Lung microvascular endothelial cell (primary cell): ENCODE measurements at regions not wholly inside any gene's neighbourhood (a gene's known extent, or its start where the extent isn't known, plus 50 kb on each side); places are given as distances from the start of the nearest gene placed in this dataset.

ENCODE experiments used
- DNase-seq, 2 donors: peaks; one replicate each; pipeline versions ENCODE4 v3.0.0 to v3.0.0-alpha.2; 2010; ENCODE audit warnings: low read depth in 2 of 2

DNA sequence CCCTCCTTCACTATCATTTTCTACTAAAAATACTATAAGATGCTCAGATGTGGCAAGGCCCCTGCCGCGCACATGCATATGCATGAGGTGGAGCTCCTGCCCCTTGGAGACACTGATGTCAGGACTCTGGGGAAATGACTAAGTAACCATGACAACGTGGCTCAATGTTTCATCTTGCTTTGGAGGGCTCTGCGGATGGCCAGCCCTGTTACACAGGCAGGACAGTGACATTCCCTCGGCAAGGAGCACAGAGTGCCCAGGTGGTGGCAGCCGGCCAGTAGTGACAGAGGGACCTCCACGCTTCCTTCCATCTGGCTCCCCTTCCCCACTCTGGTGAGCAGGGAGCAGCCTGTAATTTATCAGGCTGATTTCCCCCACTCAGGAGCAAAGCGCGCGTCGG is 364.1 kb downstream of the SS18 start:
- DNase-seq: no peak

DNA sequence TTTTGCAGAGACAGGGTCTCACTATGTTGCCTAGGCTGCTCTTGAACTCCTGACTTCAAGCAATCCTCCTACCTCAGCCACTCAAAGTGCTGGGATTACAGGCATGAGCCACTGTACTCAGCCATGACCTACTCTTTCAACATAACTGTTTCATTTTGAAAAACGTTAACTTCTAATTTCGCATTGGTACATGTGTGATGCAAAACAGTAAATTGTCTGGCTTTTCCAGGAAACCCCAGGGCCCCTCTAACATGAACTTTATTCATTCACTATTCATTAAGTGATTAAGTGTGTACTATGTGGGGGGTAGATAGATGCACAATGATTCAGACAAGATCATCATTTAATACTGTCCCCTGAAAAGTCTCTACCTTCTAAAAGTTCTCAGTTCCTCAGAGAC is 364.9 kb downstream of the SS18 start:
- no peak for DNase-seq

DNA sequence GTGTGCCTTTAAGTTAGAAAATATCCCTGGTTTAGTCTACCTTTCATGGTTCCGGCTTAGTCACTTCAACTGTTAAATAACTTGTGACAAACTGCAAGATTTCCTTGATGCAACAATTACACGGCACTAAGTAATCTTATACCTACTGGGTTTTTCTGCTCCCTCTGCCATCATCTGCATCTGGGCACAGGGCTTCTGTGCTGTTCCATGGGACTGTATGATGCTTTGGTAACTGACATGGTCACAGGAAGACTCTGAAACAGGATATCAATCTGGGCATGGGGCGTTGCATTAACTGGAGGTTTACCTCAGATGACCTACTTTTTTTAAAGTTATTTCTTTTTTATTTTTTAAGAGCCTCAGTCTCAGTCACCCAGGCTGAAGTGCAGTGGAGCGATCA is 365.4 kb downstream of the SS18 start:
- DNase-seq: no peak

DNA sequence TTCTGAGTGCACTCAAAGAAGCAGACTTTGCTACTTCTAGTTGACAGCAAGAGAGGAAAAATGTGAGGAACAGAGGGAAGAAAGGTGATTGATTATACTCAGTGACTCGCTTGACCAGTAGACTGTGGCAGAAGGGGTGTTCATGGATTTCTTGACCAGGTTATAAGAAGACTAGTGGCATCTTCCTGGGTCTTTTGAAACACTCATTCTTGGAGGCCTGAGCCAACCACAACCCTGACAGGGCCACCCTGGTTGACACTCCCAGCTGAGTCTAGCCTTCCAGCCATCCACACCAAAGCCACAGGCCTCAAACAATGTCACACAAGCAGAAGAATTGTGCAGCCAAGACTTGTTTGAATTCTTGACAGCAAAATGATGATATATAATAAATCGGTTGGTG is 366.3 kb downstream of the SS18 start:
- DNase-seq: no peak

DNA sequence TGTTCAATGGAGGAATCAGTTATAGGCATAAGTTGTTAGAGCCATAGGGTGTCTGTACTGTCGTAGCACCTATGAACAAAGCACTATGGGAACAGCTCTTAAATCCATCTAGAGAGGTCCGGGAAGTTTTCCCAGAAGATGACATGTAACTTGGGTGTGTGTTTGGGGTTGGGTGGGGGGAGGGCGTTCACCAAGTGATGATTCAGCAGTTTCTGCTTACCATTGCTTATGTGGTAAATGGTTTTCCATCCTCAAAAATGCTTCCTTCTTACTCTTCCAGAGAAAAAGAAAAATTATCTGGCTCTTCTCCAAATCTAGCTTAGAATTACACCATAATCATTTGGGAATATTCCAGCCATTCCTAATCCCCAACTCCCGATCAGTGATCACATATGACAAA is 361.1 kb upstream of the ZNF521 start:
- no peak for DNase-seq

DNA sequence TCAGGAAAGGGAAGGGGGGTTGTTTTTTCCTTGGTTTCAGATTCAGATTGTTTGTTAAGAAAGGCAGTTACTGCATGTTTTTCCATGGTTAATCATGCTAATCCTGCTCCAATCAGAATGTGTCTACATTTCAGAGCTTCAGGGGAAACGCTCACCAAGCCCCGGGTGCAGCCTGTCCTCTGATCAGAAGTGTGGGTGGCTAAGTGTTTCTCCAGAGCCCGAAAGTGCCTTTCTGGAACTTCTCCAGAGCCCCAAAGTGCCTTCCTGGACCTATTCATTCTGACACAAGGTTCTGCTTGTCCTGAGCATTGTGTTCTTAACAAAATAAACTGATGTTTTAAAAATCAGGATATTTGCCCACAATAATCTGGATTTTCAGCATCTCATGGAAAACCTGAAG is 359.0 kb upstream of the ZNF521 start:
- no peak for DNase-seq

DNA sequence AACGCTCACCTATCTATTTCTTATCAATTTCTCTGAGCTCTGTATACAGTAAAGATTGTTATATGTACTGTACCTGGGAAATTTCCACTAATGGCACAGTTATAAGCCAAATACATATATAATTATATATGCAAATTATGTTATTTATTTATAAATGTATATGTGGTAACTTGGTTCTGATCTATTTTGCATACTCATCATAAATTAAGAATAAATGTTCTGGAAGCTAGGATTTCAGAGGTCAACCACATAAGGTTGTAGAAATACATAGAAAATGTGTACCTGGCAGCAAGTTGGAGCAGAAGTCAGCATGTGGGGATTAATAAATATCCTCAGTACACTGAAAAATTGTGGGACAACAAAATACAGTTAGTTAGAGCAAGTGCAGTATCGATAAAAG is 353.7 kb upstream of the ZNF521 start:
- no peak for DNase-seq

DNA sequence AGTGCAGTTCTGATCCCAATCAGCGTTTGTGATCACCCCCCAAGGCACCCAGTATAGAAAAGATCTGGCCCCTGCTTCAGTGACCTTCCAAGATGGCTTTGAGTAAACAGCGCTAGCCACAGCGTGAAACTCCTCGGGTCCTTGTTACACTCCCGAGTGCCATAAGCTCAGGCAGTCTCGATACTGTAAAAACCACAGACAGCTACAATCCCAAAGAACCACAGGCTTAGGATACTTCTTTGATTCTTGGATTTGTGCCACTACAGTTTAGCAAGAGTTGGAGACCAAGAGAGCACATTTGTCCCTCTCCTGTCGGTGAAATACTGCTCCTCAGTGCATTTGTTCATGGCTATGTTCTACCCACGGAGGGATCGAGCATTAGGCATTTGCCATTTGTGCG is 352.5 kb upstream of the ZNF521 start:
- no peak for DNase-seq

DNA sequence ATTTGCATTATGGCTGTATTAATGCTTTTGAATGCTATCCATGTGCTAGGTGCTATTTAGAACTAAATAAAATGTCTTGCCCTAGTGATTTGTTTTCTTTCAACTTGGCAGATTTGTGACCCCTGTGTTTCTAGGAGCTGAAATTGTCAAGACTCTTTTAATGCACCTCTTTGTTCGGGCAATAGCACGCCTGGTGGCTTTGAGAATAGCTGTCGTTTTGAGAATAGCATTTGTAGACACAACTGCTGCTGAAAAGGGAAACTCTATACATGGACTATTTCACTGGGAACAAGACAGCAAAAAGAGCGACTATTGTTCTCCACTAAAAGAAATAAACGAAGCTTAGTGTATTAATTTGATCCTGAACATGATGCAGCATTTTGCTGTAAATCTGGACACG is 352.1 kb upstream of the ZNF521 start:
- no peak for DNase-seq

DNA sequence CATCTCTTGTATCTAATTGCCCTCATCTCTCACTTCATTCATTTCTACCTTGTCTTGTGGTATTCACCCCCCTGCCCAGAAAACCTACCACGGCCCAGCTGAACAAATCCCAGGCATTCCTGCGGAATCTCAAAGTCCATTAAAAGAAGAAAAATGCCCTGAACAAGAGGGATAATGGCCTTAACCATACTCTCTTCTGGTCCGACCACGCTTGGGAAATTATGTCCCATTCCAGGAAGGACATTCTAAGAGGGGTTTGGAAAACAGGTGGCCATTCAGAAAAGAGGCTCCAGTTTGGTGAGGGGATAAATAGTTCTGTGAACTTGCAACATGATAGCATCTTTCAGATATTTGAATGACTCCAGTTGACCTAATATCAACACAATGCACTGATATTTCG is 349.9 kb upstream of the ZNF521 start:
- no peak for DNase-seq

DNA sequence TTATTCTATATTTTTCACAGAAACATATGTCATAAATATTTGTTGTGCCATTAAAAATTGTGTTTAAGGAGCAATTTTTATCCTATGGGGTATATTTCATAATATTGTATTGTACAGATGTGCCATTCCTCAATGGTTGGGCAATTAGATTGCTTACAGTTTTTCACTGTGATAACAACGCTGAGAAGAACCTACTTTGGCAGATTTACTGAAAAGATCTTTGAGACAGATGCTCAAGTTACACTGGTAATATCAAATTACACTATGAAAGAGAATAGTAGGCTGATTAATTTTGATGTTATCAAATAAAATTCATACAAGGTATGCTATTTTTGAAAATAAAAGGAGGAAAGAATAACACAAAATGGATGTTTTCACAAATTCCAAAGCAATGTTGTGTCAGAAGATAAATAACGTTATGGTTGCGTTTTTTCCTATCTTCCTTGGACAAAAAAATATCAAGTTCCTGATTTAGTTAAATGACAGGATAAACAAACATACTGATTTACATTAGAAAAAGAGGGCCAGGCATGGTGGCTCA is 335.1 kb upstream of the ZNF521 start:
- DNase-seq: no peak

DNA sequence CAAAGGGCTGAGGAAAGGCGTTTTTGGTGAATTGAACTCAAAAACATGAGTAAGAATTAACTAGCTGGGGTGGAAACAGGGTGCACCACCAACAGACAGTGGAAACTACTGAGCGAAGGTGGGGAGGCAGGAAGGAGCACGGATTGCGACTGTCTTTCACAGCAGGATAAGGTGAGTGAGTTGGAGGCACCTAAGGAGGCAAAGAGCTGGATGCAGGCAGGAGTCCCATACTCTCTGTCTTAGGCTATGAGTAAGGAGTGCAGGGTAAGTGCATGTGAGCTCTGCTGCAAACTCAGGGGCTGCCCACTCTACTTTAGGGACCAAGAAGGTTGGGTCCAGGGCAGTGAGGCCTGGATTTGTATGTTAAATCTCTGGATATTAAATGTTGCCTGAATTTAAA is 333.1 kb upstream of the ZNF521 start:
- no peak for DNase-seq

DNA sequence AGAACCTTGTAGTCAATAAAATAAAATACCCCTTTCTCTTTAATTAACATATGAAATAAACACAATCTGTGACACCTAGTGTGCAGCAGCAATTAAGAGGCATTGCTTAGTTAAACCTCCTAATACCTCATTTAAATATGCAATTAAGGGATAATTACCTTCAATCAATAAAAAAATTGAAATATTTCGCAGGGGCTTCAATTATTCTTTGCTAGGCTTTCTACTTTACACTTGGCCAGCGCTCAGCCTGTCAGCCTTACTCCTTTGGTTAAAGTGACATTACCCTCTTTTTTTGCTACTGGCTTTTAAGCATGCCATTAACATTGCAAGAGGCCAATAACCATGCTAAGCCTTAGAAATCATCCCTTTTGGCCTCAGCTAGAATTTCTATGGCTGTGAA is 327.5 kb upstream of the ZNF521 start:
- no peak for DNase-seq

DNA sequence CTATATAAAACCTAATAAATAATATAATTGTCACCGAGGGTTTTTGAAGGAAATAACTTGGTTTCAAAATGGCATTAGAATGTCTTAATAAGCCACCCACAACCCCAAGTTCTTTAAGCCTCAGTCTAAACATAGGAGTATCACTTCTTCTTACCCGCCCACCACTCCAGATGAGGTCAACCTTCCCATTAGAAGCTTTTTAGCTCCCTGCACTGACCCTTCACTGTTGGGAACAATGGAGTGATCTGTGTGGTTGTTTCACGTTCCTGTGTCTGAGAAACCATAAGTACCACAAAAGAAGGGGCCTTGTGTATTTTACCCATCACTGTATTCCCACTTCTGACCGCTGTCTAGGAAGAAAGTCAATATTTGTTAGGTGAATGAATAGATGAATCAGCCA is 326.3 kb upstream of the ZNF521 start:
- DNase-seq: no peak

DNA sequence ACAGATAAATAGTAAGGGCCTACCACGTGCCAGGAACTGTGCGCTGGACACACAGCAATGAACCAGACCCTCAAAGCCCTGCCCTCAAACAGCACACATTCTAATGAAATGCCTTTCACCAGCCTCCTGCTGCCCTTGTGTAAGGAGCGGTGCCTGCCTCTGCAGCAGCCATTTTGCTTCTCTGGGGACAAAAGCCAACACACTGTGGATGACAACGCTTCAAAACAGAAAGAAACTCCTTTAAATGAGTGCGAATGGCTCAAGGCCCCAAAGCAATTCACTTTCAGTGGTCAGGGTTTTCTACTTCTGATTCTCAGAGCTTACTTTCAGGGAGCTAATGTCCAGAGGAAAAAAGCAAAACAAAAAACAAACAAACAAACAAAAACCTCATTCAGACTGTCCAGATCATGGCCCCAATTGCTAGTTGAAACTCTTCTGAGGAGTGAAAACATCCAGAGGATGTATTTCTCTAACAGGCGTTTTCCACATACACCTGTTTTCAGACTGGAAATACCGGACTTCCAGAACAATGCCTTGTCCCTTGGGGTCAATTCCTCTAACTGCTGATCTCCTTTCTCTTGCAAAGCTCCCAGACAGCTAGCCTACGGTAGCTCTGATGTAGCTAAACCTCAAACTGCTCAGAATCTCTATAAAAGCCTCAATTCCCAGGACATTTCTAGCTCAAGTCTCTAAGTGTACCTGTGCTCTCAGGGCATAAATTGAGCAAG is 323.3 kb upstream of the ZNF521 start:
- DNase-seq: no peak

DNA sequence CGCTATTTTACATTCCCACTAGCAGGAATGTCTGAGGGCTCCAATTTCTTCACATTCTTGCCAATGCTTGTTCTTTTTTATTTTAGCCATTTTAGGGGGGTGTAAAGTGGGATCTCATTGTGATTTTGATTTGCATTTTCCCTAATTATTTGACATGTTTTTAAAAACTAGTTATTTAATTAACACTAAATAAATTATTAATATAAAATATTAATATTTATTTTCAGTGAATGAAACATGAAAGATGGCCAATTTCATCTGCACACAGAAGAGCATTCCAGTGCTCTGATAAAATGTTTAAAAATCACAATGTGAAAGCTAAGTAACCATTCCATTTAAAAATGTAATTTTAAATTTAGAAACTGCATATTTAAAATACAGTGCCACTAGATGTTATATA is 322.2 kb upstream of the ZNF521 start:
- no peak for DNase-seq

DNA sequence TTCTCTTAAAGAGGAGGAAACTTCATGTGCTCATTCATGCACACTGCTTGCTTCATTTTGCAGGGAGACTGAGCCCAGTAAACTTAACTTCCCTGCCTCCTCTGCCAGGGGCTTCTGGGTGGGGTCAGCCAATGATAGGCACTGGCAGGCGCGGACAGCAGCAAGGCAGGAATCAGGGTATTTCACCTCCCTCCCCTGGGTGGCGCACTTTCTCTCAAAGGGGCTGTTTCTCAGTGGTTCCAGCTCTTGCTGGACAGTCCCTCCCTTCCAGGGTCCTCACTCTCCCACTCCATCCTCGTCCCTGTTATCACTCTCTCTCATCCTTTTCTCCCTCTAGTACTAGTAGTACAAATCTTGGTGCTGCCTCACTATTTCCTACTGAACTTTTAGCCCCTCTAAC is 320.5 kb upstream of the ZNF521 start:
- no peak for DNase-seq

DNA sequence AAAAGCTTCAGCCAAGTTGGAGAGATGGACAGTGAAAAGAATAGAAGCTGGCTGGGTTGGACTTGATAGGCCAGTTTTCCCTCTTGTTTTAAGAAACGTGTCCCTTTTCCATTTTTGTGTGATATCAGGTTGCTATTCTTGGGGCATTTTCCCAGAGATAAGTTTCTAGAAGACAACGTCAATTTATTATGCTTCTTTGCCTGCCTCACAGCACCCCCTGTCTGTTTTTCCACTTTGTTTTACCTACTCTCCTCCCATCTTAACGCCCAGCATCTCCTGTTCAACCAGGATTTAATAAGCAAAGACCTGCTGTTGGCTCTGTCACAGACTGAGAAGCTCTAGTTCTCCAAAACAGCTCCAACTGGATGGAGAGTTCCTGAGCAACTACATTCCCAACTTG is 317.8 kb upstream of the ZNF521 start:
- peak in 1 of 2 donors; percentile 41 for DNase-seq

DNA sequence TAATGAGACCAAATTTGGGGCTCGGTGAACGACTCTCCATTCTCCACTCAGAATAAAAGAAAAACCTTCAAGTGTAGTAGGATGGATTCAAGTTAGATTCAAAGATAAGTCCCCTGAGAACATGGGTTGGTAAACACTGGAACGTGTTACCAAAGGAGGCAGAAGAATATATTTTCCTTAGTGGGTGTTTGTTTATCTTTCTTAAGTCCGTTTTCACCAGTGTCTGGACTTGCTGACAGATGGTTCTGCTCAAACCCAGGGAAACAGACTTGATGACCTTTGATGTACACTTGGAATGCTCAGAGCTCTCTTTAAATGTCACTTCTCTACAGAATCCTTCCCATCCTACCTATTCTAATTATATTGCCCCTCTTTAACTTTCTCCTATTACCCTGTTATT is 310.3 kb upstream of the ZNF521 start:
- DNase-seq: no peak

DNA sequence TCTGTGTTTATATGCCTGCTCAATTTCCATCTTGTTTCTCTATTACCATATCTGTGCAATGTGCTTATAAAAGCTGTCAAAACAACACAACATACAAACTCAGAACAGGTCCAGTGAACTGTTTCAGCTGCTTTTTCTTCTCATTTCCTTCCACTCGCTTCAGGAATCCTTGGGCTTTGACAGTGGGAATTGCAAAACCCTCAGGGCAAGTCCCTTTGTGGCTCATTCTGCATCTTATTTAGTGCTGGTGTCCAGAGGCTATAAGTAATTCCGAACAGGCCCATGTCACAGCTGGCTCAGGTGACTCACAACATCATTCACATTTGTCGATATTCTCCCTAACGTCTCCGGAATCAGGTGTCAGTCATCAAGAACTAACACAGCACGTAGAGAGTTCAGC is 309.9 kb upstream of the ZNF521 start:
- no peak for DNase-seq

DNA sequence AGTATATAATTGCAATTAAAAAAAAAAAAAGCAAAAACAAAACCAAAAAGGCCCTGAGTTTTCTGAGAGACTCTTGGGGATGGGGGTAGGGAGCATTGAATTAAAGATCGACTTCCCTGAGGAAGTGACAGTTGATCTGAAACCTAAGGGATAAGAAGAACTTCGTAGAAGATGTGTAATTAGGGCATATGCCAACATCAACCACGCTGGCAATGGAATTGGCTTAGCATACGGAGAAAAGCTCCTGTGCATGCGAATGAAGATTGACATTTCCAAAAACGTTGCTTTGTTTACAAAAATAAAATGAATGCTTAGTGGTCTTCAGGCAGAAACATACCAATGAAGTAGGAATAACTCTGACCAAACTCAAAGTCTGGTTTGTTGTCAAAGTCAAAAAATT is 307.6 kb upstream of the ZNF521 start:
- no peak for DNase-seq

DNA sequence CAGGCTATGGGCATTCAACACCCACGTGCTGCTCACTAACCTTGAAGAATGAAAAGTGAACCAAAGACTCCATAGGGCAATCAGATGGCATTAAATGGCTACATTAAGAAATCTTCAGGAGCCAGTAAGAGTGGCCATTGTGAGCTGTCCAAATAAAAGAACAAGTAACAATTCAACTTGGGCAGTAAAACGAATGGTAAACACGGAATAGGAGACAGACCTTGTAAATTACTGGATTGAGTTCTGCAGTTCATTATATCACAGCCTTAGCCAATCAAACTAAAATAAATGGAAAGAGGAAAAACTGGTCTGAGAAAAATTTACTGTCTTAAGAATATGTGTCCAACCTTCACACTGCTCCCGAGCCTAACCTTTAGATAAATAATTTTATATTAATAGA is 306.5 kb upstream of the ZNF521 start:
- DNase-seq: no peak

DNA sequence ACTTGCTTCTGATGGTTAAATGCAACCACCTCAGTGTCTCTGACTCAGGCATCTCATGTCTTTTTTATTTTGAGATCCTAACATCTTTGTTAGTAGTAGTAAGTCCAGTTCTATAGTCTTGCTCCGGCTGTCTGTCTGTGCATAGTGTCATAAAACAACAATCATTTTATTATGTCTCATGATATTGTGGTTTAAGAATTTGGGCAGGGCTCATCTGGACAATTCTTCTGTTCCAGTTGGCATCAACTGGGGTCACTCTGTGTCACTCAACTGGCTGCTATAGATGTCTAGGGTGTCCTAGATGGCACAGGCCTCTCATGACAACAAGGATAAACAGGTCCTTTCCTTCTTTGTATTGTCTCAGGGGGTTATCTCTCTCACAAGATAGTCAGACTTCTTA is 299.6 kb upstream of the ZNF521 start:
- no peak for DNase-seq
